LNCaP clone FGC (cell line): ENCODE measurements at regions not wholly inside any gene's neighbourhood (a gene's known extent, or its start where the extent isn't known, plus 50 kb on each side); places are given as distances from the start of the nearest gene placed in this dataset.
"Not testable (repeated sequence)": the region's sequence is repeated elsewhere in the genome, so short reads cannot be mapped to it uniquely, and the experiment has no call there.

ENCODE experiments used
- DNase-seq: peaks from one replicate; pipeline ENCODE4 v3.0.0-alpha.2; 2011; ENCODE audit warnings: low read depth
- H3K4me3 ChIP-seq: 2 replicates; pipeline ENCODE4 v1.5.1; 2011; ENCODE audit warnings: mild to moderate bottlenecking, low read depth, low read length, control low read depth
- CTCF ChIP-seq: IDR thresholded peaks from 2 replicates; pipeline ENCODE4 v1.5.1; 2012; ENCODE audit warnings: mild to moderate bottlenecking; ENCODE audit not compliant: control insufficient read depth, insufficient read depth; ENCODE audit errors: extremely low read depth

GRCh38 chr12:24639641-24640040 is 309.3 kb downstream of the BCAT1 start:
- TF ChIP-seq CTCF = no peak
- DNase-seq = no peak
- H3K4me3 ChIP-seq = no peak overlapping the region

- H3K4me3 ChIP-seq = no peak overlapping the region
- no peak for DNase-seq
- TF ChIP-seq CTCF = no peak
Observed at GRCh38 chr12:24632466-24632865, 316.4 kb downstream of the BCAT1 start.

GRCh38 chr12:24631676-24632426 is 317.1 kb downstream of the BCAT1 start:
- no peak overlapping the region for H3K4me3 ChIP-seq
- no peak for TF ChIP-seq CTCF
- DNase-seq = no peak

GRCh38 chr12:24630856-24631255 is 318.0 kb downstream of the BCAT1 start:
- TF ChIP-seq CTCF = no peak
- no peak for DNase-seq
- H3K4me3 ChIP-seq = no peak overlapping the region

GRCh38 chr12:24630446-24630845 is 318.5 kb downstream of the BCAT1 start:
- no peak for TF ChIP-seq CTCF
- no peak for DNase-seq
- H3K4me3 ChIP-seq = no peak overlapping the region

GRCh38 chr12:24625103-24625502 is 323.8 kb downstream of the BCAT1 start:
- TF ChIP-seq CTCF = no peak
- H3K4me3 ChIP-seq = no peak overlapping the region
- no peak for DNase-seq

GRCh38 chr12:24619954-24620353 is 328.9 kb downstream of the BCAT1 start:
- H3K4me3 ChIP-seq, DNase-seq: not testable (repeated sequence)
